HG03342 (cell line): ENCODE measurements at regions not wholly inside any gene's neighbourhood (a gene's known extent, or its start where the extent isn't known, plus 50 kb on each side); places are given as distances from the start of the nearest gene placed in this dataset.

Experiments used
- ATAC-seq: cut with Tn5 transposase; IDR thresholded peaks from one replicate; pipeline ENCODE4 v1.9.1; 2021; ENCODE audit warnings: mild to moderate bottlenecking, moderate library complexity; ENCODE audit not compliant: unreplicated experiment

- ATAC-seq = no peak
These were observed 51.8 kb upstream of the CASZ1 start for GRCh38 chr1:10848109-10848684.

- ATAC-seq = no peak
These were observed 53.6 kb upstream of the CASZ1 start for GRCh38 chr1:10850026-10850425.

GRCh38 chr1:10851024-10852013 lies 54.9 kb upstream of the CASZ1 start:
- ATAC-seq = no peak

GRCh38 chr1:10852018-10852417 lies 55.6 kb upstream of the CASZ1 start:
- no peak for ATAC-seq

GRCh38 chr1:10852486-10852885 lies 56.0 kb upstream of the CASZ1 start:
- no peak for ATAC-seq

GRCh38 chr1:10852998-10853520 lies 56.6 kb upstream of the CASZ1 start:
- ATAC-seq = no peak

- no peak for ATAC-seq
These were observed 57.3 kb upstream of the CASZ1 start for GRCh38 chr1:10853701-10854100.

- no peak for ATAC-seq
These were observed 58.5 kb upstream of the CASZ1 start for GRCh38 chr1:10854856-10855459.

- ATAC-seq = no peak
These were observed 59.8 kb upstream of the CASZ1 start for GRCh38 chr1:10856176-10856683.

GRCh38 chr1:10856863-10857598 lies 60.6 kb upstream of the CASZ1 start:
- ATAC-seq = no peak

GRCh38 chr1:10857687-10858086 lies 61.2 kb upstream of the CASZ1 start:
- no peak for ATAC-seq

- no peak for ATAC-seq
These were observed 63.8 kb upstream of the CASZ1 start for GRCh38 chr1:10860218-10860617.

GRCh38 chr1:10860682-10861081 lies 64.2 kb upstream of the CASZ1 start:
- ATAC-seq = no peak

- no peak for ATAC-seq
These were observed 65.4 kb upstream of the CASZ1 start for GRCh38 chr1:10861822-10862221.

- ATAC-seq = no peak
These were observed 66.4 kb upstream of the CASZ1 start for GRCh38 chr1:10862743-10863335.

- ATAC-seq = no peak
These were observed 67.4 kb upstream of the CASZ1 start for GRCh38 chr1:10863886-10864285.

- no peak for ATAC-seq
These were observed 68.3 kb upstream of the CASZ1 start for GRCh38 chr1:10864776-10865175.

- ATAC-seq = no peak
These were observed 69.3 kb upstream of the CASZ1 start for GRCh38 chr1:10865518-10866320.

GRCh38 chr1:10866321-10867093 lies 70.1 kb upstream of the CASZ1 start:
- no peak for ATAC-seq
